PC-3 (cell line): ENCODE measurements at regions not wholly inside any gene's neighbourhood (a gene's known extent, or its start where the extent isn't known, plus 50 kb on each side); places are given as distances from the start of the nearest gene placed in this dataset.

Experiments
- ATAC-seq: fragments of 200-7000 bp; cut with Tn5 transposase; 2 replicates; pipeline ENCODE4 v1.9.1; 2020; ENCODE audit warnings: mild to moderate bottlenecking, moderate library complexity
- BruUV-seq: library from RNA; stranded (reverse); fragments of 400-500 nt; replicated peaks from 2 replicates; lab custom pipeline; 2021; lab: Mats Ljungman, UMichigan
- CTCF ChIA-PET: fragments of 300-600 bp; sonication (Branson Sonifier 250); formaldehyde crosslinking; loops from one replicate; lab custom pipeline; 2022; ENCODE audit warnings: antibody characterized with exemption; lab: Charles Lee
- POLR2A ChIA-PET: fragments of 300-600 bp; sonication (Branson Sonifier 250); formaldehyde crosslinking; loops from one replicate; lab custom pipeline; 2022; ENCODE audit warnings: antibody characterized with exemption; ENCODE audit not compliant: unreplicated experiment; lab: Charles Lee
- DNase-seq: peaks from one replicate; pipeline ENCODE4 v3.0.0-alpha.2; 2015
- H2AFZ ChIP-seq: fragments of 300-600 bp; sonication (generic); 2 replicates; pipeline ENCODE4 v1.6.0; 2016; ENCODE audit warnings: antibody characterized with exemption, low read length
- H3F3A ChIP-seq: fragments of 300-600 bp; sonication (generic); one replicate; pipeline ENCODE4 v1.6.0; 2017; ENCODE audit warnings: antibody characterized with exemption, low read length, control low read depth, mild to moderate bottlenecking; ENCODE audit not compliant: unreplicated experiment
- H3K27ac ChIP-seq: fragments of 300-600 bp; sonication (generic); 2 replicates; pipeline ENCODE4 v1.5.1; 2016; ENCODE audit warnings: mild to moderate bottlenecking, low read length
- H3K27me3 ChIP-seq: fragments of 300-600 bp; sonication (generic); 2 replicates; pipeline ENCODE4 v1.6.1; 2016; ENCODE audit warnings: low read length, mixed read lengths
- H3K36me3 ChIP-seq: fragments of 300-600 bp; sonication (generic); 2 replicates; pipeline ENCODE4 v1.6.1; 2016; ENCODE audit warnings: low read depth, mixed run types, low read length, mixed read lengths
- H3K4me1 ChIP-seq: fragments of 300-600 bp; sonication (generic); 2 replicates; pipeline ENCODE4 v1.5.1; 2016; ENCODE audit warnings: low read length; ENCODE audit not compliant: insufficient read depth
- H3K4me2 ChIP-seq: fragments of 300-600 bp; sonication (generic); 2 replicates; pipeline ENCODE4 v1.6.0; 2016; ENCODE audit warnings: low read length
- H3K4me3 ChIP-seq: fragments of 300-600 bp; sonication (generic); 2 replicates; pipeline ENCODE4 v1.5.1; 2016; ENCODE audit warnings: mild to moderate bottlenecking, low read length, mixed read lengths
- H3K79me2 ChIP-seq: fragments of 300-600 bp; sonication (generic); 2 replicates; pipeline ENCODE4 v1.6.1; 2017; ENCODE audit warnings: low read length, mixed read lengths
- H3K9ac ChIP-seq: fragments of 300-600 bp; sonication (generic); 2 replicates; pipeline ENCODE4 v1.6.0; 2016; ENCODE audit warnings: mild to moderate bottlenecking, low read length
- H3K9me2 ChIP-seq: fragments of 300-600 bp; sonication (generic); replicated peaks from 2 replicates; pipeline ENCODE4 v1.6.1; 2016; ENCODE audit warnings: mixed run types, low read length, mixed read lengths
- H3K9me3 ChIP-seq: fragments of 300-600 bp; sonication (generic); 2 replicates; pipeline ENCODE4 v1.6.1; 2016; ENCODE audit warnings: low read length, mixed read lengths
- H4K20me1 ChIP-seq: fragments of 300-600 bp; sonication (generic); 2 replicates; pipeline ENCODE4 v1.6.1; 2016; ENCODE audit warnings: low read length, mixed read lengths
- EZH2 ChIP-seq: fragments of 300-600 bp; sonication (generic); IDR thresholded peaks from one replicate; pipeline ENCODE4 v1.6.1; 2017; ENCODE audit warnings: antibody characterized with exemption, mild to moderate bottlenecking, low read length; ENCODE audit not compliant: unreplicated experiment
- EZH2phosphoT487 ChIP-seq: fragments of 300-600 bp; sonication (generic); IDR thresholded peaks from 2 replicates; pipeline ENCODE4 v1.6.1; 2018; ENCODE audit warnings: mild to moderate bottlenecking, antibody characterized with exemption, low read length, borderline replicate concordance
- intact Hi-C: fragments of 100-400 bp; cut with micrococcal nuclease; formaldehyde crosslinking; loops from 2 replicates; pipeline ENCODE4 v1.9.0; 2023
- TF ChIP-seq, protein P1 (sequence below): fragments of 300-600 bp; sonication (generic); conservative IDR thresholded peaks from 2 replicates; pipeline ENCODE4 v1.5.1; 2017; ENCODE audit warnings: antibody characterized with exemption, low read depth, mild to moderate bottlenecking, low read length

DNA sequence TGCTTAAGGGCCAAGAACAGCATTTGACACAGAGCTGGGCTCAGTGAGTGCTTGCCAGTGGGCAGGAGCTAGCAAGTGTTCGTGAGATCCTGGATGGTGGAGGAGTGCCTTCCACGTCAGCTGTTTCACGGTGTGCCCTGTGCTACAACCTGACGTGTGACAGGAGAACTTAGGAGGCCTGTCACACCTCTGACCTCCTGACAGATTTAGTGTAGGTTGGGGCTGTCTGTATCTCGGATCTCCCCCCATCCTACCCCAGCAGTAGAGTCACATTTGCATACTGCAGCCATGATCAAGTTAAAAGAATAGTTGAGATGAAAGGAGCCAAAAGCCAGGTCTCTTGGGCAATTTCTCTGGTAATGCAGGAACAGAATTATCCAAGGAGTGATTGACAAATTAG is 200.8 kb upstream of the CHD6 start:
- Histone ChIP-seq H3K9me2 (no peaks in the 10 kb centered on the region), H3F3A (no peaks in the 10 kb centered on the region), H3K27me3 (0 out of 2 replicates have a peak, but pooled peaks cover 6% of the 10 kb centered on the region), H2AFZ (no peak overlapping the region), H3K9ac (no peak overlapping the region), H3K4me1 (no peaks in the 10 kb centered on the region), H3K4me3 (no peak overlapping the region), H3K27ac (no peak overlapping the region), H3K79me2 (no peaks in the 10 kb centered on the region), H3K4me2 (no peak overlapping the region), H4K20me1 (no peaks in the 10 kb centered on the region), H3K36me3 (no peaks in the 10 kb centered on the region), H3K9me3 (no peaks in the 10 kb centered on the region)
- no TSS peak for BruUV-seq
- ATAC-seq (no peak), DNase-seq (no peak)
- TF ChIP-seq, protein P1, sequence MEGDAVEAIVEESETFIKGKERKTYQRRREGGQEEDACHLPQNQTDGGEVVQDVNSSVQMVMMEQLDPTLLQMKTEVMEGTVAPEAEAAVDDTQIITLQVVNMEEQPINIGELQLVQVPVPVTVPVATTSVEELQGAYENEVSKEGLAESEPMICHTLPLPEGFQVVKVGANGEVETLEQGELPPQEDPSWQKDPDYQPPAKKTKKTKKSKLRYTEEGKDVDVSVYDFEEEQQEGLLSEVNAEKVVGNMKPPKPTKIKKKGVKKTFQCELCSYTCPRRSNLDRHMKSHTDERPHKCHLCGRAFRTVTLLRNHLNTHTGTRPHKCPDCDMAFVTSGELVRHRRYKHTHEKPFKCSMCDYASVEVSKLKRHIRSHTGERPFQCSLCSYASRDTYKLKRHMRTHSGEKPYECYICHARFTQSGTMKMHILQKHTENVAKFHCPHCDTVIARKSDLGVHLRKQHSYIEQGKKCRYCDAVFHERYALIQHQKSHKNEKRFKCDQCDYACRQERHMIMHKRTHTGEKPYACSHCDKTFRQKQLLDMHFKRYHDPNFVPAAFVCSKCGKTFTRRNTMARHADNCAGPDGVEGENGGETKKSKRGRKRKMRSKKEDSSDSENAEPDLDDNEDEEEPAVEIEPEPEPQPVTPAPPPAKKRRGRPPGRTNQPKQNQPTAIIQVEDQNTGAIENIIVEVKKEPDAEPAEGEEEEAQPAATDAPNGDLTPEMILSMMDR, result no peak
- TF ChIP-seq EZH2phosphoT487, result no peak
- no peak for TF ChIP-seq EZH2
- intact Hi-C loops, result no loop called here
- POLR2A ChIA-PET, result no interaction called here
- CTCF ChIA-PET, result no interaction called here

DNA sequence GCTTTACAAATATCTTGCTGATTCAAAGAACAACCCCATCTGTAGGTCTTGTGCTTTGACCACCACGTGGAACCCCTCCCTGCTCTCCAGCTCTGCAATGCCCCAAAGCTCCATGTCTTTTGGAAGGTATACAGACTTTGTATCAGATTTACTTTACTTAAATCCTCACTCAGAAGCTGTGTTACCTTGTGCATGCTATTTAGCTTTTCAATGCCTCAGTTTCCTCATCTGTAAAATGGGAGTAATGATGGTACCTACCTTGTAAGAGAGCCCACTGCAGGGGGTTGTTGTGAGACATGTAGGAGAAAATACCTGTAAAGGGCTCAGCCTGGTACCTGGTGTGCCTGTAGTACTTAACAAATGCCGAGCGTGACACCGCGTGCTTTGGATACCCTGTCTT is 200.2 kb upstream of the CHD6 start:
- H3K4me1 ChIP-seq, result no peaks in the 10 kb centered on the region
- DNase-seq, result no peak
- H4K20me1 ChIP-seq, result no peaks in the 10 kb centered on the region
- ChIA-PET CTCF (no interaction called here), POLR2A (no interaction called here)
- intact Hi-C loops, result no loop called here
- TF ChIP-seq EZH2, result no peak
- TF ChIP-seq, protein P1, result no peak
- no peak for TF ChIP-seq EZH2phosphoT487
- no peak overlapping the region for H3K9ac ChIP-seq
- no peaks in the 10 kb centered on the region for H3K9me2 ChIP-seq
- no peaks in the 10 kb centered on the region for H3K36me3 ChIP-seq
- no peak overlapping the region for H2AFZ ChIP-seq
- 0 out of 2 replicates have a peak, but pooled peaks cover 3% of the 10 kb centered on the region for H3K9me3 ChIP-seq
- no peak overlapping the region for H3K27ac ChIP-seq
- 0 out of 2 replicates have a peak, but pooled peaks cover 6% of the 10 kb centered on the region for H3K27me3 ChIP-seq
- ATAC-seq, result no peak
- no peaks in the 10 kb centered on the region for H3F3A ChIP-seq
- no peak overlapping the region for H3K4me3 ChIP-seq
- no TSS peak for BruUV-seq
- no peaks in the 10 kb centered on the region for H3K79me2 ChIP-seq
- no peak overlapping the region for H3K4me2 ChIP-seq

DNA sequence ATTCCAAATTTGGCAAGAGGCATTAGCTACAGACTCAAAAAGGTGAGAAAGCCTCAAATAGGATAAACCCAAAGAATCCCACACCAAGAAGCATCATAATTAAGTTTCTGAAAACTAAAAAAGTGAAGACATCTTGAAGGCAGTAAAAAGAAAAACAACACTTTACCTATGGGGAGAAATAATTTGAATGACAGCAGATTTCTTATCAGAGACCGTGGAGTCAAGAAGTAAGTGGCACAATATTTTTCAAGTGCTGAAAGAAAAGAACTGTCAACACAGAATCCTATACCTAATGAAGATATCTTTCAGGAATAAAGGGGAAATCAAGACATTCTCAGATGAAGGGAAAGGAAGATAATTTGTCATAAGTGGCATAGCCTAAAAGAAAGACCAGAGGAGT is 193.3 kb upstream of the CHD6 start:
- H3K4me3 ChIP-seq, result no peak overlapping the region
- DNase-seq (no peak), ATAC-seq (no peak)
- H3K36me3 ChIP-seq, result no peaks in the 10 kb centered on the region
- no peaks in the 10 kb centered on the region for H3K79me2 ChIP-seq
- H3K4me2 ChIP-seq, result no peak overlapping the region
- intact Hi-C loops, result no loop called here
- H3K9me3 ChIP-seq, result 0 out of 2 replicates have a peak, but pooled peaks cover 4% of the 10 kb centered on the region
- TF ChIP-seq, protein P1, result no peak
- TF ChIP-seq EZH2, result no peak
- no peak for TF ChIP-seq EZH2phosphoT487
- POLR2A ChIA-PET, result no interaction called here
- H3K27me3 ChIP-seq, result no peaks in the 10 kb centered on the region
- CTCF ChIA-PET, result no interaction called here
- H3F3A ChIP-seq, result no peaks in the 10 kb centered on the region
- H3K9ac ChIP-seq, result no peak overlapping the region
- no peaks in the 10 kb centered on the region for H4K20me1 ChIP-seq
- H3K4me1 ChIP-seq, result no peaks in the 10 kb centered on the region
- no peaks in the 10 kb centered on the region for H3K9me2 ChIP-seq
- BruUV-seq, result no TSS peak
- no peak overlapping the region for H2AFZ ChIP-seq
- H3K27ac ChIP-seq, result no peak overlapping the region
